Esophagus squamous epithelium (tissue), 5 donors: ENCODE measurements at regions not wholly inside any gene's neighbourhood (a gene's known extent, or its start where the extent isn't known, plus 50 kb on each side); places are given as distances from the start of the nearest gene placed in this dataset.
A peak's percentile ranks its signal among the peaks of the same experiment; 100 is the strongest.

Experiments
- DNase-seq: peaks from one replicate; lab custom pipeline; 2025; lab: John Stamatoyannopoulos, UW
- H3K27ac ChIP-seq, 4 donors: fragments of 200-600 bp; sonication (generic); one replicate each; pipeline ENCODE4 v1.5.1; 2016 to 2019; ENCODE audit warnings: mild to moderate bottlenecking in 1 of 4
- H3K27me3 ChIP-seq, 4 donors: fragments of 200-600 bp; sonication (generic); 1 replicate in 3 of 4; 2 replicates in 1 of 4; pipeline versions ENCODE4 v1.5.1 to v1.6.0; 2017 to 2021; ENCODE audit warnings: antibody characterized with exemption in 1 of 4
- H3K36me3 ChIP-seq, 3 donors: fragments of 200-600 bp; sonication (generic); one replicate each; pipeline ENCODE4 v1.5.1; 2016 to 2019
- H3K4me1 ChIP-seq, 3 donors: fragments of 200-600 bp; sonication (generic); one replicate each; pipeline ENCODE4 v1.5.1; 2017 to 2019
- H3K4me3 ChIP-seq, 4 donors: fragments of 200-600 bp; sonication (generic); 1 replicate in 3 of 4; 2 replicates in 1 of 4; pipeline ENCODE4 v1.5.1; 2016 to 2019; ENCODE audit warnings: mild to moderate bottlenecking in 2 of 4, moderate library complexity in 1 of 4
- H3K9me3 ChIP-seq, 3 donors: fragments of 200-600 bp; sonication (generic); one replicate each; pipeline ENCODE4 v1.5.1; 2016 to 2019
- CTCF ChIP-seq, 6 experiments: fragments of 450-650 bp in 4 of 6; fragments of 200-600 bp in 2 of 6; sonication (generic) in 2 of 6; IDR thresholded peaks; one replicate each; pipeline ENCODE4 v1.5.1; 2016 to 2019; ENCODE audit warnings: antibody characterized with exemption in 6 of 6, mild to moderate bottlenecking in 4 of 6, moderate library complexity in 4 of 6
- POLR2A ChIP-seq, 4 donors: fragments of 450-650 bp; IDR thresholded peaks; one replicate each; pipeline ENCODE4 v1.6.1; 2017; ENCODE audit warnings: antibody characterized with exemption in 4 of 4, mild to moderate bottlenecking in 4 of 4, moderate library complexity in 3 of 4
- WGBS, 2 donors: methylation state at CpG; one replicate each; pipeline ENCODE4 v1.1.5; 2018; 5-methylcytosine and 5-hydroxymethylcytosine counted together
- intact Hi-C: fragments of 100-400 bp; cut with DNase I; formaldehyde crosslinking; loops from one replicate; pipeline ENCODE4 v1.15.0; 2022
- donor health status: DM: yes; HTN: yes; CAD: no.

GRCh38 chr12:67586951-67587350 lies 61.6 kb upstream of the DYRK2 start:
- no peaks in the 10 kb centered on the region for H3K27me3 ChIP-seq
- 73 to 77% methylated on average over 4 of the region's 4 CpGs for WGBS, 2 donors
- H3K27ac ChIP-seq = no peak overlapping the region
- no peaks in the 10 kb centered on the region for H3K9me3 ChIP-seq
- H3K4me3 ChIP-seq = no peak overlapping the region
- no peaks in the 10 kb centered on the region for H3K4me1 ChIP-seq
- TF ChIP-seq CTCF (IDR thresholded peaks at IDR 0.05) (no peak), POLR2A (IDR thresholded peaks at IDR 0.05) (no peak)
- no peak for DNase-seq
- intact Hi-C loops = no loop called here
- H3K36me3 ChIP-seq = no peaks in the 10 kb centered on the region

DNA sequence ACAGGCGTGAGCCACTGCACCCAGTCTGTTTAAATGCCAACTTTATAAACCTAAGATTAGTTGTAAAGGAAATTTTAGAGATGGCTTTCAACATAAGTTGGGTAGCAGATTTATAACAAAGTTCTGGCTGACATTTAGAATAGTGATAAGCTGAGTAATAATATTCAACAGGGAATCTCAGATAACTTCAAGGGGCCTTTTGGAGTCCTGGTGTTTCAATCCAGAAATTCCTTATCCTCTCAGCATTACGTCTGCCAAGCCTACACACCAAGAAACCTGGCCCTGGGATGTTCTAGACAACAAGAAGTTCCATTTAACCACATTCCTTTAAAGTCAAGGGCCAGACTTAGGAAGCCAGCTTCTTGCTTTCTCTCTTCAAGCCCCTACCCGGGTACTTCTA lies 59.5 kb upstream of the DYRK2 start:
- H3K4me1 ChIP-seq = peaks cover 0 to 20% (median 6%) of the 10 kb centered on the region in 3 donors
- intact Hi-C loops = no loop called here

DNA sequence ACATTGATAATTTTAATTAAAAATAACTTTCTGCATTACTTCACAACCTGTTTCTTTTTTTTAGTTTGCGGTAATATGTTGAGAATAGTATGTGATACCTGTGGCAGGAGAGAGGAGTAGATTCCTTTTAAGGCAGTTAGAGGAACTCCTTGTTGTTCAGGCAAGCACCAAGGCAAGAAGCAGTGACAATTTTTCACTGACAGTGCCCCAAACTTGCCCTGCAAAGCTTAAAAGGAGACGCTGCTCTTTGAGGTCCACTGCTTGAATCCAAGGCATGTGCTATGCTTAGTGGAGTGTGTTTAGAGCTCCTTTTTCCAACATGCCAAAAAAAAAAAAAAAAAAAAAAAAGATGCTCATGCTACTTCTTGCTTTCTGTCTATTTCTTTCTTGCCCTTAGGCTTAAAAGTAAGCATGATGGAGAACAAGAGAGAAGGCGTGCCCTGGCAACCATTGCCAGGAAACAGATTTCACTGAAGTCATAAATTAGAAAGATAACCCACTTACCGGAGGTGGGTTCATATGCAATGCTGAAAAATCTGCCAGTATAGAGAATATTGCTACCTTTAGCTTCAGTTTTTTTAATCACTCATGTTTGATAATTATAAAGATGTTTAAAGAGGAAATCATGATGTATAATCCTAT lies 58.3 kb upstream of the DYRK2 start:
- no peak for DNase-seq
- Histone ChIP-seq H3K27me3 (no peaks in the 10 kb centered on the region), H3K4me3 (no peak overlapping the region), H3K27ac (no peak overlapping the region), H3K36me3 (no peaks in the 10 kb centered on the region), H3K9me3 (no peaks in the 10 kb centered on the region), H3K4me1 (peaks cover 0 to 22% (median 6%) of the 10 kb centered on the region in 3 donors)
- 14 to 44% methylated on average over 3 to 4 of the region's 4 CpGs for WGBS, 2 donors
- intact Hi-C loops = no loop called here
- TF ChIP-seq CTCF (IDR thresholded peaks at IDR 0.05) (no peak), POLR2A (IDR thresholded peaks at IDR 0.05) (no peak)

More for the DNA sequence above, 59.5 kb upstream of the DYRK2 start:
- no peaks in the 10 kb centered on the region for H3K9me3 ChIP-seq
- H3K4me3 ChIP-seq = no peak overlapping the region
- no peak overlapping the region for H3K27ac ChIP-seq
- WGBS, 2 donors = 71 to 87% methylated on average over 2 to 3 of the region's 3 CpGs
- TF ChIP-seq POLR2A (IDR thresholded peaks at IDR 0.05) (no peak), CTCF (IDR thresholded peaks at IDR 0.05) (no peak)
- H3K27me3 ChIP-seq = no peaks in the 10 kb centered on the region
- no peaks in the 10 kb centered on the region for H3K36me3 ChIP-seq
- no peak for DNase-seq

GRCh38 chr12:67592228-67593011 lies 56.1 kb upstream of the DYRK2 start:
- TF ChIP-seq CTCF (IDR thresholded peaks at IDR 0.05) = no peak
- no peak for TF ChIP-seq POLR2A (IDR thresholded peaks at IDR 0.05)
- no peaks in the 10 kb centered on the region for H3K9me3 ChIP-seq
- H3K27ac ChIP-seq = peak overlapping the region in 3 of 4 donors; percentile 12 to 58 (median 52)
- H3K36me3 ChIP-seq = no peaks in the 10 kb centered on the region
- H3K4me1 ChIP-seq = peaks cover 0 to 22% (median 6%) of the 10 kb centered on the region in 3 donors
- intact Hi-C loops = no loop called here
- H3K27me3 ChIP-seq = no peaks in the 10 kb centered on the region
- H3K4me3 ChIP-seq = no peak overlapping the region
- 78 to 82% methylated on average over 2 of the region's 2 CpGs for WGBS, 2 donors
- DNase-seq = no peak

DNA sequence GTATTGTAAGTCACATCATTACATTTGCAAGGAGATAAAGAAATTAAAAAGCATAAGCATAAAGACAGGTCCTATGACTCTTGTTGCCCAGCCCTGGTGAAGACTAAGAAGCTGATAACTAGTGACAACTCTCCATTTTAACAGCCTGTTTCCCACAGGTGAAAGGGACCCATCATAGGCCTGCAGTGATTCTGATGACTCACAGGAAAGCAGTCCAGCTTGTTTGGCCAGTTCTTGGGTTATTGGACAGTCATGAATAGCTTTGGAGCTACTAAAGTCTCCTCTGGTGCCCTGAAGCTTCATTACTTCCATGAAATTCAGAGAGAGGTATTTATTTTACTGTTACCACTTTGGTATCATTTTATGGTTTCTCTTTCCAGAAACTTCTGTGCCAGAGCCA lies 55.5 kb upstream of the DYRK2 start:
- no peak for TF ChIP-seq CTCF (IDR thresholded peaks at IDR 0.05)
- TF ChIP-seq POLR2A (IDR thresholded peaks at IDR 0.05) = no peak
- H3K9me3 ChIP-seq = no peaks in the 10 kb centered on the region
- intact Hi-C loops = no loop called here
- no peaks in the 10 kb centered on the region for H3K27me3 ChIP-seq
- no peak for DNase-seq
- H3K4me1 ChIP-seq = peaks cover 0 to 22% (median 6%) of the 10 kb centered on the region in 3 donors
- no peak overlapping the region for H3K4me3 ChIP-seq
- H3K27ac ChIP-seq = peak overlapping the region in 3 of 4 donors; percentile 12 to 58 (median 52)
- no peaks in the 10 kb centered on the region for H3K36me3 ChIP-seq
